Right atrium auricular region (tissue), 2 donors: ENCODE measurements at regions not wholly inside any gene's neighbourhood (a gene's known extent, or its start where the extent isn't known, plus 50 kb on each side); places are given as distances from the start of the nearest gene placed in this dataset.

Experiments used
- DNase-seq: peaks from one replicate; pipeline ENCODE4 v3.0.0-alpha.2; 2019; ENCODE audit warnings: low spot score
- H3K27ac ChIP-seq, 2 donors: fragments of 200-600 bp; sonication (generic); 1 replicate in 1 of 2; 2 replicates in 1 of 2; pipeline ENCODE4 v1.5.1; 2016 to 2019
- H3K27me3 ChIP-seq, 2 donors: fragments of 200-600 bp; sonication (generic); one replicate each; pipeline versions ENCODE4 v1.5.1 to v1.6.0; 2017 to 2019
- H3K36me3 ChIP-seq: fragments of 200-600 bp; sonication (generic); one replicate; pipeline ENCODE4 v1.5.1; 2016
- H3K4me1 ChIP-seq, 2 donors: fragments of 200-600 bp; sonication (generic); one replicate each; pipeline versions ENCODE4 v1.5.1 to v1.6.0; 2017 to 2019
- H3K4me3 ChIP-seq, 2 donors: fragments of 200-600 bp; sonication (generic); 1 replicate in 1 of 2; 2 replicates in 1 of 2; pipeline ENCODE4 v1.5.1; 2017 to 2019; ENCODE audit warnings: mild to moderate bottlenecking in 1 of 2, moderate library complexity in 1 of 2
- H3K9me3 ChIP-seq, 2 donors: fragments of 200-600 bp; sonication (generic); one replicate each; pipeline ENCODE4 v1.5.1; 2019
- CTCF ChIP-seq, 2 donors: fragments of 200-600 bp; sonication (generic); IDR thresholded peaks; one replicate each; pipeline ENCODE4 v1.5.1; 2019; ENCODE audit warnings: antibody characterized with exemption in 2 of 2

GRCh38 chr3:106635826-106636225 lies 741.4 kb upstream of the CCDC54 start:
- H3K4me3 ChIP-seq = no peak overlapping the region

GRCh38 chr3:106640353-106640752 lies 736.9 kb upstream of the CCDC54 start:
- Histone ChIP-seq H3K4me1 (no peaks in the 10 kb centered on the region), H3K27ac (no peak overlapping the region), H3K27me3 (no peaks in the 10 kb centered on the region), H3K36me3 (no peaks in the 10 kb centered on the region), H3K4me3 (no peak overlapping the region), H3K9me3 (no peaks in the 10 kb centered on the region)
- TF ChIP-seq CTCF (IDR thresholded peaks at IDR 0.05) = no peak
- DNase-seq = no peak

More at GRCh38 chr3:106635826-106636225, 741.4 kb upstream of the CCDC54 start:
- no peak for TF ChIP-seq CTCF (IDR thresholded peaks at IDR 0.05)
- no peaks in the 10 kb centered on the region for H3K4me1 ChIP-seq
- H3K27ac ChIP-seq = no peak overlapping the region
- no peaks in the 10 kb centered on the region for H3K9me3 ChIP-seq
- H3K27me3 ChIP-seq = no peaks in the 10 kb centered on the region
- no peaks in the 10 kb centered on the region for H3K36me3 ChIP-seq
- DNase-seq = no peak

- no peak overlapping the region for H3K4me3 ChIP-seq
- no peaks in the 10 kb centered on the region for H3K27me3 ChIP-seq
- H3K9me3 ChIP-seq = no peaks in the 10 kb centered on the region
- DNase-seq = no peak
- TF ChIP-seq CTCF (IDR thresholded peaks at IDR 0.05) = no peak
- H3K4me1 ChIP-seq = no peaks in the 10 kb centered on the region
- H3K27ac ChIP-seq = no peak overlapping the region
- H3K36me3 ChIP-seq = no peaks in the 10 kb centered on the region
Observed at GRCh38 chr3:106642161-106642560, 735.1 kb upstream of the CCDC54 start.

GRCh38 chr3:106643684-106644161 lies 733.5 kb upstream of the CCDC54 start:
- no peaks in the 10 kb centered on the region for H3K4me1 ChIP-seq
- TF ChIP-seq CTCF (IDR thresholded peaks at IDR 0.05) = no peak
- DNase-seq = no peak

GRCh38 chr3:106673926-106674569 lies 703.2 kb upstream of the CCDC54 start:
- Histone ChIP-seq H3K9me3 (no peaks in the 10 kb centered on the region), H3K36me3 (no peaks in the 10 kb centered on the region), H3K4me3 (no peak overlapping the region), H3K27me3 (no peaks in the 10 kb centered on the region), H3K27ac (no peak overlapping the region), H3K4me1 (no peaks in the 10 kb centered on the region)
- DNase-seq = no peak
- no peak for TF ChIP-seq CTCF (IDR thresholded peaks at IDR 0.05)

More at GRCh38 chr3:106643684-106644161, 733.5 kb upstream of the CCDC54 start:
- no peak overlapping the region for H3K4me3 ChIP-seq
- H3K36me3 ChIP-seq = no peaks in the 10 kb centered on the region
- no peaks in the 10 kb centered on the region for H3K9me3 ChIP-seq
- H3K27ac ChIP-seq = no peak overlapping the region
- H3K27me3 ChIP-seq = no peaks in the 10 kb centered on the region

GRCh38 chr3:106675451-106675850 lies 701.8 kb upstream of the CCDC54 start:
- no peaks in the 10 kb centered on the region for H3K36me3 ChIP-seq
- no peak overlapping the region for H3K4me3 ChIP-seq
- H3K27me3 ChIP-seq = no peaks in the 10 kb centered on the region
- no peak for TF ChIP-seq CTCF (IDR thresholded peaks at IDR 0.05)
- no peak overlapping the region for H3K27ac ChIP-seq
- DNase-seq = no peak
- H3K4me1 ChIP-seq = no peaks in the 10 kb centered on the region
- no peaks in the 10 kb centered on the region for H3K9me3 ChIP-seq
